Astrocyte (in vitro differentiated cells and primary cell): ENCODE measurements at regions not wholly inside any gene's neighbourhood (a gene's known extent, or its start where the extent isn't known, plus 50 kb on each side); places are given as distances from the start of the nearest gene placed in this dataset.

Source experiments
- CTCF ChIP-seq: IDR thresholded peaks from 2 replicates; pipeline ENCODE4 v1.5.1; 2011; ENCODE audit warnings: low read depth, mild to moderate bottlenecking, inconsistent platforms, low read length, moderate library complexity; ENCODE audit not compliant: insufficient read depth
- EZH2 ChIP-seq: IDR thresholded peaks from 2 replicates; pipeline ENCODE4 v1.6.1; 2012; ENCODE audit warnings: mild to moderate bottlenecking, low read length, inconsistent platforms; ENCODE audit not compliant: insufficient read depth

GRCh38 chr9:75754080-75754479 is 136.4 kb upstream of the PCSK5 start:
- no peak for TF ChIP-seq CTCF
- TF ChIP-seq EZH2 = no peak
